ENCODE measurements at regions not wholly inside any gene's neighbourhood (a gene's known extent, or its start where the extent isn't known, plus 50 kb on each side); places are given as distances from the start of the nearest gene placed in this dataset.

DNA sequence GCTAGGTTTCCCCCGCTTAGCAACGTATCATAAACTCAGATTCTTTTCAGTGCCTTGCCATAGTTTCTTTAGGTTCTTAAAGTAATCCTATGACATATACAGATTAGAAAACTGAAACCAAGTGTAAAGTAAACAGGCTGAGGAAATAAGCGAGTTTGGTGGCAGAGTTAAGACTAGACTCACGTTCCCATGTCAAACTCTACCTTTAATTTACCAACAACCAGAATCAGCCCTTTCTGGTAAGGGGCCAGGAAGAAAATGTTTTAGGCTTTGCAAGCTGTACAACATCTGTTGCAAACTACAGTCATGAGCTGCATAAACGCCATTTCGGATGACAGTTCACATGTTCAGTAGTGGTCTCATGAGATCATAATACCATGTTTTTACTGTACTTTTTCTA lies 128.0 kb upstream of the PRICKLE2 start:
- no peak for DNase-seq (ENCODE audit: low spot score)

DNA sequence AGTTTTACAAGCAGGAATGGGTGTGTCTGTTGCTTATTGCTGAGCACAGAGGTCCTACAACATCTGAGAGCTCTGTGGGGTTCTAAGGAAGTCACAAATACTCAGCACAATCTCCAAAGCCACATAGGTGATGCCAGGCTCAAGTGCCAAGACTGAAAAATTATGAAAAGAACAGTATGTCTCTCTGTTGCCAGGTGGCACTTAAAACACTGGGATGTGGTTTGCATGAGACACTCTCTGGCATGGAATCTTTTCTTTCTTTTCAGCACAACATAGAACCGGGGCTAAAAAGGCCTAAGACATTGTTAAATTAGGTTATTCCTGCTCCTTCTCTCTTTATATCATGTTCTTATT lies 127.3 kb upstream of the PRICKLE2 start:
- DNase-seq (ENCODE audit: low spot score): no peak

DNA sequence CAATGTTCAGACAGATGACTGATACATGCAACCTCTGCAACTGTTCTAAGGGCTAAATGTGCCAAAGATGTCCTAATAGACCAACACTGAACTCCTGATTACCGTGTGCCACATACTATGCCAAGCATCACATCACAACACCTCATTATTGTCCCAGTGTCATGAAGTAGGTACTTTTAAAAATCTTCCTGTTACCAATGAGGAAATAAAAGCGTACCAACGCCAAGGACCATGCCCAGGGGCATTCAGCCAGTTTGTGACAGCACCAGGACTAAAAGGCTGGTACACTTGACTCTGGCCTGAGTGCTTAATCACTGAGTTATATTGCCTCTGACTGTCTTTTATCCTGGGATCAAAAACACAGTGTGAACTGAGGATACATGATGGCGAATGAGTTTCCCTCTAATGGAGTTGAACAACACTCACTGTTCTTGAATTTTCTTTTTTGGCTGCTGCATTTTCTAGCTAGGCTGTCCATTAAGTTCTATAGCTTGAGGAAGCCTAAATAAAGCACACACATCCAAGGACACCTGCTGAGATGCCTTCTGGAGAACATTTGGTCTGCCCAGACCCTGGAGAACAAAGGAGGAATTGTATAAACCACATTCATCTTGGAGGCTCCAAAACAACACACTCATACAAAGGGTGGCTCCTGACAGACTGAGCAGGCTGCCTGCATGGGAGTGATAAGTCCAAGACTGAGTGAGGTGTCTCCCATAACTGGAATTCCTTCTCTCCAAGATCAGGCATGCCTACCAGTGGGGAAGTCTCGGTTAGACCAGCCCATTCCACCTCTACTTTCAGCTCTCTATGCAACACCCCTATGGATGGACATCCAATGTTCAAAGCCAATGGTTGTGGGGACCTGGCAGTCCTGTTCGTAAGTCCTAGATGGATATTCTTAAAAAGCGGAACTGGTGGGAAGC lies 126.7 kb upstream of the PRICKLE2 start:
- DNase-seq (ENCODE audit: low spot score): peak; percentile 33

DNA sequence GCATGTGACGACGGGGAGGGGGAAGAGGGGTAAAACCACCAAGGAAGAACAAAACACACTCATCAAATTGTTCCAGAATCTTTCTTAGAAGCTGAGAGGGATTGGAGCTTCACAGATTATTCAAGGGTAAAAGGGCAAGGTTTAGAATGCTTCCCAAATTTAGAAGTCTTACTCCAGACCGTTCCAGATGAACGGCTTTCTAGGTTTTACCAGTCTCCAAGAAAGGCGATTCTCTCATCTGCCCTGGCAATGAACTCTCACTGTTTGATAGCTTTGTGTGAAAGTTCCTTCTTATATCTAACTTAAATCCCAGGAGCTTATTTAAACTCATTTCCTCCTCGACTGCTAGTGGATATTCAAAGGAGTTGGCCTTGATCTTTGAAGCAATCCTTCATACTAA lies 124.3 kb upstream of the PRICKLE2 start:
- DNase-seq (ENCODE audit: low spot score): no peak

DNA sequence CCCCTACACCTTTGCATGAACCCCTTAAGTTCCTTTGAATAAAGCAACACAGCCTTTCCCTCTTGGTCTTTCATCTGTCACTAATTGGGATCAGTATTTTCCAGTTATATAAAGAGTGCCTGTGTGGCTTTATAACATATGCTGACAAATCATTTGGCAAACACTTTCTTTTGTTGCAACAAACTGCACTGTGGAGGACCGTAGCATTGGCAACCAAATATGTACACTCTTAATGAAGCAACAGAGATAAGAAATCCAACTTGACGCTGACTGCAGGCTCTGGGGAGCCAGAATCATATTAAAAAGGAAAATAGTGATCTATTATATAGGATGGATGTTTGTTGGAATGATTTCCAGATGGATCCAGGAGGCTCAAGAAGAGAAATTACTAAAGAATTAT lies 120.1 kb upstream of the PRICKLE2 start:
- DNase-seq (ENCODE audit: low spot score): peak; percentile 72

DNA sequence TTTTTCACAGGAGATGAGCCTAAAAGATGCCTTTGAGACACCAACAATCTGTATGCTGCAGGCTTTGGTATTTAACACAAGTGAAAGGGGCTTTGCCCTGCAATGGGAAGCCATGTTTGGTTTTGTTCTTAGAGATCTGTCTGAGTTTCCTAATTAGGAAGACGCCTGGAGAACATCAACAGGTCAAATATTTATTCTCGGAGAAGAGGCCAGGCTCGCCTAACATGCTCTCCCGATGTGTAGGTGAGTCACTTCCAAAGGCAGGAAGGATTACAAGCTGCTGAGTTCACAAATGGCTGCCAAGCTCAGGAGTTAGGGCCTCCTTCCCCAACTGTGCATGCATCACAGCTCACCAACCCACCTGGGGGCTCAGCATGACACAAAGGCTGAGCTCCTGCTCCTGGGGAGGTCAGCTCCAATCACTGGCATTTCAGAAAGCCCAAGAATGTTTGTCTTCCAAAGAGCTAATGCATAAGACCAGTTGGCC lies 119.5 kb upstream of the PRICKLE2 start:
- peak; percentile 66 for DNase-seq (ENCODE audit: low spot score)

DNA sequence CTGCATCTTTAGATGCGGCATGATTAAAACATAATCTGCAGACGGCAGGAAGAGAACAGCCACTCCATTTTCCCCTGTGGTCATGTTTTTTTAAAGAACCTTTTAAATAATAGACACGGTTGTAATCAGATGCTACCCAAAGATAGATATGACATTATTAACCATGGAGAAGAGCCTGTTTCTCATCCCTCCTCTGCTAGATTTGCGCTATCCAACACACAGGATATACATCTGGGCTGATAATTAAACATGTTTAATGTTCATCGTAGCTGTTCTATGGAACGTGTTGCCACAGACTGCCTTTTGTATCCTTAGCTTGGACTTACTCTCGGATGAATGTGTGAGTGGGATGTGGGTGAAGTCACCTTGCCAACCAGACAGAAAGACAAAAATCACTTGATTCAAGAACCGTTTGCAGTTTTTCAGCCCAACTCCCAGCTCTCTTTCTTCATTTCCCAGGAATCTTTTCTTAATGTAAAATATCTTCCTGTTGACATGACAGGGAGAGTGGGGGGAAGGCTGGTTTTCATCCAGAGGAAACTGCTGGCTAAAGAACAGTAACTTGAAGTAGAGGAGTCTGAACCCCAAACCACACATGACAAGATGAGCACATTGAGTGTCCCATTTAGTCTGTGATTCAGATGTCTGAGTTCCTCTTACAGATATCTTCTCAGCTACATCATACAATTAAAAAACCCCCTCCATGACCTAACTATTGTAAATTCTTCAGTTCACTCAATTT lies 118.6 kb upstream of the PRICKLE2 start:
- peak; percentile 40 for DNase-seq (ENCODE audit: low spot score)

- peak; percentile 55 for DNase-seq (ENCODE audit: low spot score)
Observed at GRCh38 chr3:64342940-64343688, 117.8 kb upstream of the PRICKLE2 start.

- DNase-seq (ENCODE audit: low spot score): no peak
Observed at GRCh38 chr3:64341296-64341695, 116.0 kb upstream of the PRICKLE2 start.

GRCh38 chr3:64340641-64341101 lies 115.4 kb upstream of the PRICKLE2 start:
- DNase-seq (ENCODE audit: low spot score): peak; percentile 73

GRCh38 chr3:64336488-64336887 lies 111.2 kb upstream of the PRICKLE2 start:
- DNase-seq (ENCODE audit: low spot score): no peak

DNA sequence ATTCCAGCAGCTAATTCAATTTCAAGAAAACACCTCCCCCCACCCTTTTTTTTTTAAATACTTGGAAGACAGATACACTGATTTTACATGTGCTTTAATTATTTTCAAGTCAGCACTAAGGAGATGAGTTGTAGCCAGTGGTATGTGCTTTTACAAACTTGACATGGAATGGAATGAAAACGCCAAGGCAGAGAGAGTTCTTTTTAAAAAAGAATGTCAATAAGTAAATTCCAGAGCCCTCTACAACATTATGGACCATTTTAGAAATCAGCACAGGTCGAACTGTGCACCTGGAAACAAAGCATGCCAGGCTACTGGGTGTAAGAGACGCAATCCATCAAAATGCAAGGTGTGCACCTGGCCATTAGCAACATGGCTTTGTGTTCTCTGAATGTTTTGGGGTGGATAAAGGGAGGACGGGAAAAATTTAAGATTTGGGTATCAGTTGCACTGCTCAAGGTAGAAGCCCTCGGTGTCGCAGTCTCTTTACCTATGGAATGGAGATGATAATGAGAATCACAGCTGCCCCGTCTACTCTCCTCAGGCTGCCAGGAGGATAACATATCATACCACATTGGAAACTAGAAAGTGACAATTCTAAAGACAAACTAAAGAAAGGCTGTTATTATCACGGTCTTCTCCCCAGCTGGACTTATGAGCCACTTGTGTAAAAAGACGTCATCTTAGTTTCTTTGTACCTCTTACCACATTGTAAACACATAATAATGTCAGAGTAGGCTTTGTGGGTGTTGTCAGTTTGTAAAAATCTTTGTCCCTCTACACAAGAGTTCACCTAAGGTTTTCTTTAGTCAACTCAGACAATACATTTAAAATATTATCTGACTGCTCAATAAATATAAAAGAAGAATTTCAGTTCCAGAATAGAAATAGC lies 107.4 kb upstream of the PRICKLE2 start:
- DNase-seq (ENCODE audit: low spot score): peak; percentile 39

GRCh38 chr3:64331605-64332004 lies 106.3 kb upstream of the PRICKLE2 start:
- DNase-seq (ENCODE audit: low spot score): no peak

DNA sequence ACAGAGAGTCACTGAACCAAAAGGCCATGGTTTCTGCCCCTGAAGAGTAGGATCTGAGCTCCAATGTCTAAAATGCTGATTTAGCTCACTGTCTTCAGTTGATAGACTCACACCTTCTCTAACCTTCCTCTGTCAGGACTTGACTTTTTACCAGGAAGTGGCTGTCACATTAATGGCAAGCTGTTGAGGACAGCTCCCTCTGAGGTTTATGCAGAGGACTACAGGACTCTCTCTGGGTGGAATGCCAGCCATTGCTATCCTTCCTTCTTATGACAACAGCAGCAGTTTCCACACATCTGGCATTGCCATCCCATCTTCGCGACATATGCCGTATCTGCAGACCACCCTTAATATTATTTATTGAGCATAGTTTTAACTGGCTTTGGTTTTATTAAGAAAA lies 103.8 kb upstream of the PRICKLE2 start:
- no peak for DNase-seq (ENCODE audit: low spot score)

DNA sequence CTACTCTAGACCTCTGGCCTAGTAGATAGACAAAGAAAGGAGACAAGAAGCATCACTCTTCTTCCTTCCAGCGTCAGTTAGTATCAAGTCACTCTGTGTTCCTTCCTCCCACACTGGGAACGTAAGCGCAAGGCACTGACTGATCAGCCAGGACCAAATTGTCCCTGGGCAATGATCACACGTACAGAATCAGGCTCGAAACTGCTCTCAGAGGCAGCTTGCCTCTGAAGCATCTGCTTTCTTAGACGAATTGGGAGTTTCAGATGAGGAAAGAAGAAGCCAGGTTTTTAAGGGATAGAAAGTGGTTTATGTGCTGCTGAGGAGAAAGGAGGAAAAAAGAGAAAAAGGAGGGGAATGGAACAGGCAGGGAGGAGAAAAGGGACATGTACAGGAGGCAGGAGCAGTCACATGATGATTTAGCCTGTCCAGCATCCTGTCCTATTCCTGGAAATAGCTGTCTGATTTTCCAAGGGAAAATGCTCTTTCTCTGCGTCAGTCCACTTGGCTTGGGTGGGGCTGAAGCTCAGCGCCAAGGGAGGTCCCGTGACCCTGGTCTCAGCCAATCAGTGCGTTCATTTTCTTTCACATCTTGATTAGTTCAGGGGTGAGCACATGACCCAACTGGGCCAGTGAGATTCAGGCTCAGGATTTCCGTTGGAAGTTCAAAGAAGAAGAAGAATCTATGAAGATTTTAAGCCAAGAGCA lies 102.0 kb upstream of the PRICKLE2 start:
- DNase-seq (ENCODE audit: low spot score): peak; percentile 90

DNA sequence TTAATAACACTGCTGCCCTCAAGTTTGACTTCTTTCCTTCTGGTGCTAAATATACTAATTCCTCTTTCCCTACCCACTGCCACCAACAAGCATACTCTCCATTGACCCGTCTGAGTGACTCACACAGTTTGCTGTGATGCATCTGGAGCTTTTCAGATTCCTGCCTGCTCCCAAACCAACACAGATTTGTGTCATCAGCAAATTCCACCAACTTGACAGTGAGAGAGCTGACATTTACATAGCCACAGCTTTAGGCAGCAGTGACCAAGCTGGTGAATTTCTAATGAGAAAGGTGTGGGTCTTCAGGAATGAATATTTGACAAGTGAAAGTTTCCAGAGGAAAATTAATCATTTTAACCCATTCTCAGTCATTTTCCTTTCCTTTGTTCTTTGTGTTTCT lies 96.5 kb upstream of the PRICKLE2 start:
- DNase-seq (ENCODE audit: low spot score): peak; percentile 90

DNA sequence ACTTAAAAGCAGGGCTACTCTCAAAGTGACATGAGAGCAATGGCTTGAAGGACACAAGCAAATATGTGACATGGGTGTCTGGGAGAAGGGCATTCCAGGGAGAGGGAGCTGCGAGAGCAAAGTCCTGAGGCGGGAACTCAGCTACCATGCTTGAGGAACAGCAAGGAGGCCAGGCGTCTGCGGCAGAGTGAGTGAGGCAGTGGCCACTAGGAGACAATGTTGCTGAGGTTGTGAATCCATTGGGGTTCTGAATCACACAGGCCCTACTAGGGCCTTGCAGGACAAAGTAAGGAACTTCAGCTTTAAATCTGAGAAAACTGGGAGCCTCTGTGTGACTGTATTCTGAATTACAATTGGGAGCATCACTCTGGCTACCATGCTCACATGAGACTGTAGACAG lies 94.1 kb upstream of the PRICKLE2 start:
- no peak for DNase-seq (ENCODE audit: low spot score)

DNA sequence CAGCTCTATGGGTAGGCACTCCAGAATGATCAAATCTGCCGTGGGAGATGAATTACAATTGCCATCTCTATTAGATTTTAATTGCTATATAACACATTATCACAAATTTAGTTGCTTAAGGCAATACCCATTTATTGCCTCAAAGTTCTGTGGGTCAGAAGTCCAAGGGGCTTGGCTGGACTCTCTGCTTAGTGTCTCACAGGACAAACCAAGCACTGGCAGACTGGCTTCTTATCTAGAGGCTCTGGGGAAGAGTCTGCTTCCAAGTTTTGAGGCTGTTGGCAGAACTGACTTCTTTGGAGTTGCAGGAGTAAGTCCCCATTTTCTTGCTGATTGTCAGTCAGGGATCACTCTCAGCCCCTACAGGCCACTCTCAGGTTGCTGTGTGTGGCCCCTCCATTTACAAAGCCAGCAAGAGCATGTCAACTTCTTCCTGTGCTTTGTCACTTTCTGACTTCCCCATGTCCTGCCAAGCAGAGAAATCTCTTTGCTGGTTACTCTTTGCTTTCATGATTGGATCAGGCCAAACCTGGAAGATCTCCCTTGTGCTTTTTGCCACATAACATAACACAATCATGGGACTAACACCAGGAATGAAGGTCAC lies 93.5 kb upstream of the PRICKLE2 start:
- DNase-seq (ENCODE audit: low spot score): no peak

GRCh38 chr3:64318001-64318400 lies 92.7 kb upstream of the PRICKLE2 start:
- DNase-seq (ENCODE audit: low spot score): no peak

- DNase-seq (ENCODE audit: low spot score): no peak
Observed at GRCh38 chr3:64316971-64317370, 91.7 kb upstream of the PRICKLE2 start.
